Left lung (tissue), 4 donors: ENCODE measurements at regions not wholly inside any gene's neighbourhood (a gene's known extent, or its start where the extent isn't known, plus 50 kb on each side); places are given as distances from the start of the nearest gene placed in this dataset.
"Not testable (repeated sequence)": the region's sequence is repeated elsewhere in the genome, so short reads cannot be mapped to it uniquely, and the experiment has no call there.

Source experiments
- ATAC-seq: fragments of 200-7000 bp; cut with Tn5 transposase; one replicate; pipeline ENCODE4 v1.9.1; 2020; ENCODE audit warnings: moderate library complexity
- DNase-seq, 4 donors: peaks; one replicate each; pipeline ENCODE4 v3.0.0-alpha.2; 2013 to 2020
- H3K27ac ChIP-seq, 2 donors: fragments of 200-600 bp; sonication (generic) in 1 of 2; one replicate each; pipeline versions ENCODE4 v1.5.0 to v1.8.0; 2020 to 2021
- H3K27me3 ChIP-seq, 2 donors: fragments of 200-600 bp; sonication (generic) in 1 of 2; one replicate each; pipeline versions ENCODE4 v1.5.0 to v1.8.0; 2020 to 2021
- H3K36me3 ChIP-seq, 2 donors: fragments of 200-600 bp; sonication (generic) in 1 of 2; one replicate each; pipeline versions ENCODE4 v1.5.0 to v1.8.0; 2020 to 2021
- H3K4me1 ChIP-seq, 2 donors: fragments of 200-600 bp; one replicate each; pipeline ENCODE4 v1.8.0; 2021
- H3K4me3 ChIP-seq, 2 donors: fragments of 200-600 bp; sonication (generic) in 1 of 2; one replicate each; pipeline versions ENCODE4 v1.5.0 to v1.8.0; 2020 to 2021; ENCODE audit warnings: mild to moderate bottlenecking in 1 of 2
- H3K9me3 ChIP-seq, 2 donors: fragments of 200-600 bp; sonication (generic) in 1 of 2; one replicate each; pipeline versions ENCODE4 v1.5.0 to v1.8.0; 2020 to 2021
- CTCF ChIP-seq, 2 donors: fragments of 200-600 bp; sonication (generic) in 1 of 2; IDR thresholded peaks; one replicate each; pipeline versions ENCODE4 v1.5.0 to v1.8.0; 2021; ENCODE audit warnings: antibody characterized with exemption in 2 of 2
- intact Hi-C, 2 donors: fragments of 100-400 bp; cut with DNase I; formaldehyde crosslinking; loops; one replicate each; pipeline versions ENCODE4 v1.11.2 to v1.14.2; 2022
- donor health status: DM: no; HTN: yes; CAD: no.
- donor health status: DM: no; HTN: no; CAD: no.

- intact Hi-C loops: no loop called here
- no peak overlapping the region for H3K27ac ChIP-seq
- H3K9me3 ChIP-seq: peaks cover 0 to 32% of the 10 kb centered on the region in 2 donors
Measured at GRCh38 chr2:120646994-120647393, 88.7 kb upstream of the GLI2 start.

GRCh38 chr2:120647487-120647886 is 88.2 kb upstream of the GLI2 start:
- peaks cover 0 to 35% of the 10 kb centered on the region in 2 donors for H3K9me3 ChIP-seq
- ATAC-seq (no peak), DNase-seq (no peak)
- no peak for TF ChIP-seq CTCF (IDR thresholded peaks at IDR 0.05)
- H3K27ac ChIP-seq: no peak overlapping the region
- no peaks in the 10 kb centered on the region for H3K27me3 ChIP-seq
- intact Hi-C loops: no loop called here
- no peaks in the 10 kb centered on the region for H3K36me3 ChIP-seq
- no peaks in the 10 kb centered on the region for H3K4me1 ChIP-seq
- H3K4me3 ChIP-seq: no peak overlapping the region

More at GRCh38 chr2:120646994-120647393, 88.7 kb upstream of the GLI2 start:
- ATAC-seq (no peak), DNase-seq (no peak)
- TF ChIP-seq CTCF (IDR thresholded peaks at IDR 0.05): no peak
- Histone ChIP-seq H3K4me3 (no peak overlapping the region), H3K36me3 (no peaks in the 10 kb centered on the region), H3K27me3 (no peaks in the 10 kb centered on the region), H3K4me1 (no peaks in the 10 kb centered on the region)

- ATAC-seq, intact Hi-C loops, H3K27ac ChIP-seq, H3K36me3 ChIP-seq, DNase-seq, H3K4me3 ChIP-seq, H3K4me1 ChIP-seq: not testable (repeated sequence)
- H3K9me3 ChIP-seq: peaks cover 0 to 35% of the 10 kb centered on the region in 2 donors
- H3K27me3 ChIP-seq: peaks cover 4 to 11% of the 10 kb centered on the region in 2 donors
Measured at GRCh38 chr2:120649381-120649780, 86.3 kb upstream of the GLI2 start.

- no peak for TF ChIP-seq CTCF (IDR thresholded peaks at IDR 0.05)
- peaks cover 4 to 18% of the 10 kb centered on the region in 2 donors for H3K27me3 ChIP-seq
- H3K36me3 ChIP-seq: no peaks in the 10 kb centered on the region
- DNase-seq (no peak), ATAC-seq (no peak)
- H3K4me3 ChIP-seq: no peak overlapping the region
- intact Hi-C loops: no loop called here
- H3K9me3 ChIP-seq: peaks cover 0 to 35% of the 10 kb centered on the region in 2 donors
- no peaks in the 10 kb centered on the region for H3K4me1 ChIP-seq
- H3K27ac ChIP-seq: no peak overlapping the region
Measured at GRCh38 chr2:120650022-120650644, 85.5 kb upstream of the GLI2 start.

GRCh38 chr2:120651818-120652217 is 83.8 kb upstream of the GLI2 start:
- DNase-seq (no peak), ATAC-seq (no peak)
- Histone ChIP-seq H3K4me3 (no peak overlapping the region), H3K4me1 (no peaks in the 10 kb centered on the region), H3K27me3 (peaks cover 4 to 28% of the 10 kb centered on the region in 2 donors), H3K36me3 (no peaks in the 10 kb centered on the region), H3K27ac (no peak overlapping the region), H3K9me3 (peaks cover 0 to 35% of the 10 kb centered on the region in 2 donors)
- intact Hi-C loops: no loop called here
- no peak for TF ChIP-seq CTCF (IDR thresholded peaks at IDR 0.05)

GRCh38 chr2:120653046-120653445 is 82.6 kb upstream of the GLI2 start:
- Histone ChIP-seq H3K27ac (no peak overlapping the region), H3K27me3 (peaks cover 4 to 33% of the 10 kb centered on the region in 2 donors), H3K36me3 (no peaks in the 10 kb centered on the region), H3K4me1 (no peaks in the 10 kb centered on the region), H3K4me3 (no peak overlapping the region), H3K9me3 (peaks cover 0 to 35% of the 10 kb centered on the region in 2 donors)
- intact Hi-C loops: no loop called here
- ATAC-seq: no peak
- TF ChIP-seq CTCF (IDR thresholded peaks at IDR 0.05): no peak
- no peak for DNase-seq
